ENCODE measurements at regions not wholly inside any gene's neighbourhood (a gene's known extent, or its start where the extent isn't known, plus 50 kb on each side); places are given as distances from the start of the nearest gene placed in this dataset.

DNA sequence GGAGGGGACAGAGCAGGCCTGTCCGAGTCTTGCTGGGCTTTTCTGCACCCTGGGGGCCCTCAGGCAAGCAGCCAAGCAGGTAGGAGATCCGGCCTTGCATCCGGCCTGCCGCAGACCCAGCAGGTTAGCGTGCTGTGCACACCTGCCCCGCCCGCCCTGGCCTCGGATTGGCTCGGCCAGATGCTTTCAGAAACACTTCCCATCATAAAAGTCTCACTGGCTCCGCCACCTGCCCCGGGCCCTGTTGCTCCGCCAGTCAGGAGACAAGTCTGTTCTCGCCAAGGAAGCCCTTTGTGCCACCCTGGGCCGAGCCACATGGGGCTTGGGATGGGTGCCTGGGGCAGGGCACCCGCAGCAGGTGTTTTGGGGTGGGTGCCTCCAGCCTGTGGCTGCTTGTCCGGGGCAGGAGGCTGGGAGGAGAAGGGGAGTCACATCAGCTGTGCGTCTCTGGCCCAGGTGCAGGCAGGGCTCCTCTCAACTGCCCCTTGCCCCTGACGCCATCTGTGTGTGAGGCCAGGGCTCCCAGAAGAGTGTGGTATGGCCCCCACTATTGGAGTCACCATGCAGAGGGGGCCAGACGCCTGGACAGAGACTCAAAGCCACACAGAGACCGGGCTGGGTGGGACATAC lies 228.2 kb upstream of the GSE1 start:
- DNase-seq = no peak

DNA sequence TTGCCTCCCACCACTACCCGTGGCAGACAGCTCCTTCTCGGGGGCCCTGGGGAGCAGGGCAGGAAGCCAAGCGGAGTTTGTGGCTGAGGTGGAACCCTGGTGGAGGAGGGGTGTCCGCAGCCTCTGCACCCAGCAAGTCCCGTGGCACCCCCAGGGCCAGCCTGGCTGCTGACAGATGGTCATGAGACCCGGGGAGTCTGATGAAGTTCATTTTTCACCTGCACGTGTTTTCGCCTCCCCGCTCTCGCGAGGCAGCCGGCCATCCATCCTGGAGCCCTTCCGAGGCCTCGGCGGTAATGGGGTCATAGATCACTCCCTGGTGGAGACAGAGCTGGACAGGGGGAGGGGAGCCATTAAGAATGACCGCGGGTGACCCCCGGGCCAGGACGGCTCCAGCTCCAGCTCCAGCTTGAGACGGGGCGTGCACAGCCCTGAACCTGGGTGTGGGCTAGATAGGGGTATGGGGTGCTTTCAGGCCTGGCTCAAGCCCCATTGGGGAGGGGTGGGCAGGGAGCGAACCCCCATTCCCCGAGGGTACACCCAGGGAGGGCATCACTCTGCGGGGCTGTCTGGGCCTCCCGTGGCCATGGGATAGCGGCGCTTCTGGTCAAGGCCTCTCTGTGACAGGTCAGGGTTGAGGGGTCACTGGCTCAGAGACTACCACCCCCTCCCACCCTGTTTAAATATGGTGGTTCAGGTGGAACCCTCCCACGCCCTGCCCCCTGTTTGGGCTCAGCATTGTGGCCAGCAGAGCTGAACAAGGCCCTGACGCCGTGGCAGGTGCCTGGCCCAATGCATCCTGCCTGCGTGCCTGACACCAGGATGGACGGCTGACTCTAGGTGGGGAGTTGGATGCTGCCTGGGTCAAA lies 227.4 kb upstream of the GSE1 start:
- no peak for DNase-seq

DNA sequence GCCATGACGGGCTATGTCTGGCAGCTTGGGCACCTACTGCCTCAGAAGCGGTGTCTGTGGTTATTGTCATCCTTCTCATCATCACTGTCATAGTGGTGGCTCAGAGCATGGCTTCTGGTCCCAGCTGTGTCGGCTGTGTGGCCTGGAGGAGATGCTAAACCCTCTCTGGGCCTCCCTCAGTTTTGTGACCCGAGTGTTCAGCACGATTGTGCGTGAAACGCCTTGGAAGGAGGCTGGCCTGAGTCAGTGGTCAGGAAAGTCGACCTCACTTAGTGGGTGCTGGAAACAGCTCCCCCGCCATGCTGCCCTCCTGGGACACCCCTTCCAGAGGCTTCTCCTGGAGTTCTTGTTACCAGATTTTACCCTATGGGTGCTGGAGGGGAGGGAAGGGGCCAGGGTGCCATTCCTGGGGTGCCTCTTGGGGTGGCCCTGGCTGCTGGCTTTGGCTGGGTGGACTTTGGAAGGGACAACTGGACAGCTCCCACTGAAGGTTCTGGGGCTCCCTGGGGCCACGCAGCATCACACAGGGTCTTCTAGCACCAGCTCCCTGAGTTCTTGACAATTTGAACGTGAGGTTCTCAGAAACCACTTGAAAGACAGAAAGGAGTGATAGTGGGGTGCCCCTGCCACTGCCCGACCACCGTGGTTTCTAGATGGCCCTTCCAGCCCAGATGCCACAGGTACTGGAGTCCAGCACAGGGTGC lies 226.5 kb upstream of the GSE1 start:
- no peak for DNase-seq

DNA sequence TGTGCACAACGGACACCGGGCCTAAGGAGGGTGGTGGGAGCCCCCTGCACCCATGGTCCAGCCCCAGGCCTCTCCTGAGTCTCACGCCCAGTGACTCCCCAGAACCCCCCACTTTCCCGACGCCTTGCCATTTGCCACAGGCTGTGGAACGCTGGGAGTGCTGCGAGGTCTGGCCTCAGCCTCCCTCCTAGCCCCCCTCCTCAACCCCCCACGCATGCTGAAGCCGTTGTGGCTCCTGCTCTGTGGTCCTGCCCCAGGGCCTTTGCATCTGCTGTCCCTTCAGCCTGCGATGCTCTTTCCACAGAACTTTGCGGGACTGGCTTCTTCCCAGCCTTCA lies 226.0 kb upstream of the GSE1 start:
- no peak for DNase-seq

DNA sequence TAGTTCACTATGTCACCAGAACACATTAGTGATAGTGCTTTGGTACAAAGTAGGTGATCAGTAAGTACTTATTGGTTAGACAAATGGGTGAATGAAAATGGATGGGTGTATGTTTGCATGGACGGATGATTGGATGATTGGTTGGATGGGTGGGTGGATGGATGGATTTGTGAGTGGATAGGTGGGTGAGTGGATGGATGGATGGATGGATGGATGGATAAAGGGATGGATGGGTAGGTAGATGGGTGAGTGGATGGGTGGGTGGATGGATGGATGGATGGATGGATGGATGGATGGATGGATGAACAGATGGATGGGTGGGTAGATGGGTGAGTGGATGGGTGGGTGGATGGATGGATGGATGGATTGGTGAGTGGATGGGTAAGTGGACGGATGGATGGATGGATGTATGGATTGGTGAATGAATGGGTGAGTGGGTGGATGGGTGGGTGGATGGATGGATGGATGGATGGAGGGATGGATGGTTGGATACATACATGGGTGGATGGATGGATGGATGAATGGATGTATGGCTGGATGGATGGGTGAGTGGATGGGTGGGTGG lies 225.3 kb upstream of the GSE1 start:
- DNase-seq = no peak

DNA sequence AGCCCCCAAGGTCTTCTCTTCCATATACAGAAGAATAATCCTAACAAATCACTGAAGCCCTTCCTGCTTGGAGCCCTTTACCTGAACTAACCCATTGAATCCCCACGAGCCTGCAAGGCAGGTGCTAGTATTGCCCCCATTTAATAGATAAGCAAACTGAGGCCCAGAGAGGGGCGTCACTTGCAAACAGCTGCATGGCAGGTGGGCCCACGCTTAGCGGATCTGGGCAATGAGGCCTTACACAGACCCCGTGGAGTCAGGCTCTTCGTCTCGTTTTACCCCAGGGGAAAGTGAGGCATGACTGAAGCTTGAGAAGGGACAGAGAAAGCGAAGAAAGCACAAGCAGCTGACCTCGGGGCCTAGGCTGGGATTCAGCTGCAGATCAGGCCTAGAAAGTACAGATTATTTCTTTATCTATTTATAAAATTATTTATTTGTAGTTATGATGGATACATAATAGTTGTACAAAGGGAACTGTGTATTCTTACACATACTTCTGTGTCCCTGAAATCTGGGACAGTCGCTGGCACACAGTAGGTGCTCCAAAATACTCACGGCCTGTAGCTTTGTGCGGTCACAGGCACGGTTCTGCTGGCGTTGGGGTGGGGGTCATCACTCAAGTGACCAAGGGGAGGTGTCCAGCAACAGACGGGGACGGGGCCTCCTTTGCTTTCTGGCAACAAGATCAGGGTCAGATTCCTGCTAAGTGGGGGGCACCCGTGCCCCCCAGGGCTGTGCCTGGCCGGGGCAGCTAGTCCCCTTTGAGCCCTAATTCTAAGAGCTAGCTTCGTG lies 223.2 kb upstream of the GSE1 start:
- DNase-seq = no peak

DNA sequence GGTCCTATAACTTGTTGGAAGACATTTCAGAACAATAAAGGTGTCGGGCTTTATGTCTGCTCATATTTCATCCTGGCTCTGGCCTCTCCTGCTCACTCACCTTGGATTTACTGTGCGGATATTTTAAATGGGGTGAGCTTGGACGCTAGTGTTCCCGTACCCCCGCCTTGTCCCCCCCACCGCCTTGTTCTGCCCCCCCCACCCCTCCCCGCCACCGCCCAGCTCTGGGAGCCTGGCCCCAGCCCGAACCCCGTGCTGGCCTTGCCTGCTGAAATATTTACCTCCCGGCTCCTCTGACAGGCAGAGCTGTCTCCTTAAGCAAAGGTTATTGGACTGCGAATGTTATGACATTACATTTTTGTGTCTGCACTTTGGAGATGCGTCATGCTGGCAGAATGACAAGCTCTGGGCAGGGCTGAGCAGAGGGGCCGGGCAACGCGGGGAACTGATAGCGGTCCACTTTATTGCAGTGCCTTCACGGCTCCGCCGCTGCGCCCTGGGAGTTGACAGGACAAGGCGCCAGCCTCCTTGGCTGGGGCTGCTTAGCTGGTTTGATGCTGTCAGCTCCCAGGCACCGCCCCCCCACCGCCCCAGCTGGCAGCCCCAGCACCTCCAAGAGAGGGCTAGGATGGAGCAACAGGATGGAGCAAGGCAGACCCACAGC lies 222.5 kb upstream of the GSE1 start:
- DNase-seq = no peak

DNA sequence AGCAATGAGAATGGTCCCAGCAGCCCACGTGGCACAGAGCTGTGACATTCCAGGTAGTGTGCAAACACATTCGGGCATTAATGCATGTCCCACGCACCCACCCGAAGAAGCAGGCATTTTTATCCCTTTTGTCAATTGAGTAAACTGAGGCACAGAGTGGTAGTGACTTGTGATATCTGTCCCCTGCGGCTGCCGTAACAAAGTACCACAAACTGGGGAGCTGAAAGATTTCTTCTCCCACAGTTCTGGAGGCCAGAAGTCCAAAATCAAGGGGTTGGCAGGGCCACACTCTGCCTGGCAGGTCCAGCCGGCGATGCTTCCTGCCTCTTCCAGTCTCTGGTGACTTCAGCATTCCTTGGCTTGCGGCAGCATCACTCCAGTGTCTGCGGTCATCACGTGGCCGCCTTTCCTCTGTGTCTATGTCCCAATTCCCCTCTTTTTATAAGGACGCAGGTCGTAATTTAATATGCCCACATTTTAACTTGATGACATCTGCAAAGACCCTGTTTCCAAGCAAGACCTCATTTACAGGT lies 221.9 kb upstream of the GSE1 start:
- no peak for DNase-seq

DNA sequence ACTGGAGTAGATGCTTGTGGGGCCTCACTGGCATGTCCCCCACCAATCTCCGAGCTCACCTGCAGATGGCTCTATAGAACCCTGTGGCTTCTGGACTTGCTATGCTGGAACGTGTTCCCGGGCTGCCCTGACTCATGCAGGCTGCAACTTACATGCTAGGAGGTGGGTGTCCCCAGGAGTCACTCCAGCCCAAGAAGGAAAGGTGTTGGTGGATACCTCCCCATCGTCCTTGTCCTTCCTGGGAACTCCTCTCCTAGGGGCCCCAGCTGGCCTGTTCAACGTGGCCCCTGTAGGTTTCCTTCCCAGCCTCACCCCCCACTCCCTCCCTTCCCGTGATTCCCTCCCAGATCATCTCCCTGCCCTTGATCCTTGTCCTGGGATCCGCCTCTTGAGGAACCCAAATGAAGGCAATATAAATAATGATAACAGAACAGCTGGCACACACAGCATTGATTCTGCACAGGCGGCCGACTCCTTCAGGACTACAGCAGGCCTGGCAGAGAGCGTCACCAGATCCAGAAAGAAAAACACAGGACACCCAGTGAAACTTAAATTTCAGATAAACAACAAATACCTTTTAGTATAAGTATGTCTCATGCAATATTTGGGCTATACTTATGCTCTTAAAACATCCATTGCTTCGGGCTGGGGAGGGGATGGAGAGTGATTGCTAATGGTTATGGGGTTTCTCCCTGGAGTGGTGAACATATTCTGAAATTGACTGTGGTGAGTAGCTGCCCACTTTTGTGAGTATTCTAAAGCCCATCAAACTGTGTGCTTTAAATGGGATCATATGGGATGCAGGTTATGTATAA lies 221.1 kb upstream of the GSE1 start:
- DNase-seq = no peak

DNA sequence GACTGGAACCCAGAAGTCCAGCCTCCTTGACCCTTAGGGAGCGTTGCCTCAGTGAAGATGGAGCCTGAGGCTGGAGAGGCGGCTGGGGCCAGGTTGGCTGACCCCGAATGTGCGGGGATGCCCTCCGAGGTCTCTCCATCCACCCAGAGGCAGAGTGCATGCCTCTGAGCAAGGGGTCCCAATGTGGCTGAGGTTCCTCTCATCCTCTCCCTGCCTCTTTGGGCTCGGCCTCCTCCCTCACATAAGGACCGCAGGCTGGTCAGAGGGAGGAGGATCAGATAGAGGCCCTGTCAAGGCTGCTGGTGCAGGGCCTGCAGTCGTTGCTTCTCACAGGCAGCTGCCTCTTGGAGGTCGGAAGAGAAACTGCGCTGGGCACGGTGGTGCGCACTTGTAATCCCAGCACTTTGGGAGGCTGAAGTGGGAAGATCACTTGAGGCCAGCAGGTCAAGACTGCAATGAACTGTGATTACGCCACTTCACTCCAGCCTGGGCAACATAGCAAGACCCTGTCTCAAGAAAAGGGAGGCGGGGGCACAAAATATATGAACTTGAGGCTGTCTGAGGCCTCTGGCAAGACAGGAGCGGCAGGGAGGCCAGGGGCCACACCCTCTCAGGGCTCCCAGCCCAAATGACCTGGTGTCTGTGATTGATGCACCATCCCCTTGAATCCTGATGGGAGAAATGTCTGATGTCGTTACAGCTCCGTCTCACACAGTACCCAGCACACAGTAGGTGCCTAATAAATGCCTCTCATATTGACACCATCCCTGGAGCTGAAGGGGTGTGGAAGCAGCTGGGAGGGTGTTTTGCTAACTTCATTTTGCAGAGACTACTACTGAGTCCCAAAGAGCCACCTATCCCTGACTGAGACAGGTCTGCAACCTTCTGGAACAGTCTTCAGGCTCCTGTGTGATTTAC lies 220.1 kb upstream of the GSE1 start:
- no peak for DNase-seq

DNA sequence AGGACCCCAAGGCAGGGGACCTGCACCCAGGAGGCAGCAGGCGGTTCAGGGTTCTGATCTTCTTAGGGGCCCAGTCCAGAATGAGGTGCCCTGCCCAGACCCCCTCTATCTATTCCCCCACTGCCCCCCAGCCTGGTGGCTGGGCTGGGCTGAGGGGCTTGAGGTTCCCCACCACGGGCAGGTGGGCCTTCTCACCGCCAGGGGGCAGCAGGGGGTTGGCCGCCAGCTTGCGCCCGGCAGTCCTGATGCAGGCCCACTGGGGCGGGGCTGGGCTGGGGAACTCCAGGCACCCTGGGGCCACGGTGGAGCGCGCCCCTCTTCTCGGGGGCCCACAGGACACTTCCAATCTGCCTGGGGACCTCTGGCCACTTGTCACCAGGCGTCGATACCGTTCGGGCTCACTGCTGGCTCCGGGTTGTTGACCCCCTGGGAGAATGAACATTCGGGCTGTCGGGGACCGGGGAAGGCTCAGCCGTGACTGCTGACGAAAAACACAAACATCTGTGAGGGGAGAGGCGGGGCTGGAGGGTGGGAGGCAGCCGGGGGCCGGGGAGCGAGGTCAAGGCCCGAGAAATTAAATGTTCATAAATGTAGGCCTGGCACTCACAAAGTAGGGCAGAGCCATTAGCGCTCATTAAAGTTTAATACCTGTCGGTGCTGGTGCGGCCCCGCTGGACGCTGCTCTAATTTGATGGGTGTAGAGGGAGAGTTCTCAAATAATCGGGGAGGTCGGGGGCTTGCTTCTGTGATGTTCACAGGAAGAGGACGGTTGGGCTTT lies 219.3 kb upstream of the GSE1 start:
- DNase-seq = no peak

DNA sequence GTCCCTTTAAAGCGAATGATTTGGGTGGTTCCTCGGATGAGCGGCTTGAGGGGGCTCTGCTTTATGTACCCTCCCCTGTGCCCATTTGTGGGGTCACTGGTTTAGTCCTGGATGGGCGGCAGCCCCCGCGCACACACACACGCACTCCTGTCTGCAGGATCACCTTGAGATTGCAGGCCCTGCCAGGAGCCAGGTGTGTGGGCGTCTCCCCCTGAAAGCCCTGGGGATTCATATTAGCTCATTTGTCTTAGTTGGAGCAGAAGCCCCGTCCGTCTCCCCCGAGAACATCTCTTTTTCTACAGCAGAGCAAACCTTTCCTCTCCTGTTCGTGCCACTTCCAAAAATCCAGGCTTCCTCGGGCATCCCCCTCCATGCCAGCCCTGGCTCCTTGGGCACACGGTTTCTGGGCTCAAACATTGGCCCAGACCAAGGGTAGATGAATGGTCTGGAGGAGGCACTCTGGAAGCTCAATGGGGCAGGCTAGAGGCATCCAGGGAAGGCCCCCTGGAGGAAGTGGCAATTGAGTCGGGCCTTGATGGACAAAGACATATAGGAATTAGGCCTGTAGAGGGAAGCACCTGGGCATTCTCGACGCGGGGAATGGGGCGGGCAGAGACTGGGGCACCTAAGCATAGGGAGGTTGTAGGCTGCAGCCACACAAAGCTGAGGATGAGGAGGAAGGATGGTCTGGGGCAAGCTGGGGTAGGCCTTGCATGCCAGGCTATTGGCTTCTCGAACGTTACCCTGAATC lies 218.5 kb upstream of the GSE1 start:
- DNase-seq = no peak

DNA sequence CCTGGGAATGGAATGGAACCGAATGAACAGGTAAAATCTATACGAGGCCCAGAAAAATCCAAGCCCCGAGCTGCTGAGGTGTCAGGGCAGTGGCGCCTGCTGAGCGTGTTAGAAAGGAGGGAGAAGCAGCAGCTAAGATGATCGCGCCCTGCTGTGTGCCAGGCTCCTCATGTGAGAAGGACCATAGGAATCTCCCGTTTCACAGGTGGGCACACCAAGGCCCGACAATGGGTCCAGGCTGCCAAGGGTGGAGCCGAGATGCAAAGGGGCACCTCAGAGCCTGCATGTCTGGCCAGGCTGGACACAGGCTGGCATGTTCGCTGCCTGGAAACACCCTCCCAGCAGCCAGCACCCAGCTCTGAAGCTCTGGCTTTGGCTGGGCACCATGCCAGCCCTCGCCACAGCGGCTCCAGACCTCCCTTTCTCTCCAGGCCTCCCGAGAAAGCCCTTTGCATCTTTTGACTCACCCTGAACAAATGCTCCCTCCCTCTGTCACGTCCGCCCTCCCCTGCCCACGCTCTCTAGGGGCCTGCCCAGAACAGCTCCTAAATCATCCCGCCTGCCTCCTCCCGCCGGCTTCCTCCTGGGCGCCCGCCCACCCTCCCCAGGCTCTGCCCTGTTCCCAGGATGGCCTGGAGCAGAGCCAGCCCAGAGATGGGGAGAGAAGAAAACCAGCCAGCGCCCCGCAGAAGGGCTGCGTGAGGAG lies 217.8 kb upstream of the GSE1 start:
- peak; percentile 39 for DNase-seq

DNA sequence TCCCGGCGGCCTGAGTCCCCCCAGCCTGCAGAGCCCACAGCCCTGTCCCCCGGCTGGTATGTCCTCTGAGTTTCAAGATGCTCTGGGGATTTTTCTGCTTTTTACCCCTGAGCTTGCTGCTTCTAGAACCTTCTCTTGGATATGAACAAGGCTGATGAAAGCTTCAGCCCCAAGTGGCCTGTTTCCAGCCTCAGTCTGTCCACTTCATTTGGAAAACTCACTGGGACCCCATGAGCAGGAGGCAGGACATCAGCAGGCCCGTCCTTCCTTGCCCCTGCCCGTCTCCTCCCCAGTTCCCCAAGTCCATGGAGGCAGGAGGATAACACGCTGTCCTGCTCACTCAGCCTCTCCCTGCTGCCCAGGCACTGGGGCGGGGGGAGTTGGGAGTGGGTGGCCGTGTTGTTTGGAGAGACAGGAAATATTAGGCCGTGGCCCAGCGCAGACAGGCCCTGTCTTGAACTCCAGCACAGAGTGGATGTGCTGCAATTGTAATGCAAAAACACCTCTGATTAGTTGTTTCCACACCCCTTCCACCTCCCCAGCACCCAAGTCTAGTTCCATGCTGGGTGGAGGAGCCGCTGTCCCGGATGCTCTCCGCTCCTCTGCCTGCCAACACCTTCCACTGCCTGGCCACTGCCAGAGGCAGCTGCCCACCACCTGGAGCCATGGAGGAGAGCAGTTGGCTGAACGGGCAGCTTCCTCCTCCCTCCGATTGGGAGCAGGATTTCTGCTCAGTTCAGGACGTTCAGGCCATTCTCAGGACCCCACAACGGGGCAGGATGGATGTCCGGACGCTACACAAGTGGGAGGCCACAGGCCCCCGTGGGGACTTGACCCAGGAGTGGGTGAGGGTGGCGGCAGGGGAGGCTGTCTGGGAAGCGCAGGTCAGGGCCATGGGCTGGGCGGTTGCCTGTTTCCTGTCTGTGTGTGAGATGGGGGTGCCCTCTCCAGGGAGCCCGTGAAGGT lies 216.9 kb upstream of the GSE1 start:
- DNase-seq = no peak

DNA sequence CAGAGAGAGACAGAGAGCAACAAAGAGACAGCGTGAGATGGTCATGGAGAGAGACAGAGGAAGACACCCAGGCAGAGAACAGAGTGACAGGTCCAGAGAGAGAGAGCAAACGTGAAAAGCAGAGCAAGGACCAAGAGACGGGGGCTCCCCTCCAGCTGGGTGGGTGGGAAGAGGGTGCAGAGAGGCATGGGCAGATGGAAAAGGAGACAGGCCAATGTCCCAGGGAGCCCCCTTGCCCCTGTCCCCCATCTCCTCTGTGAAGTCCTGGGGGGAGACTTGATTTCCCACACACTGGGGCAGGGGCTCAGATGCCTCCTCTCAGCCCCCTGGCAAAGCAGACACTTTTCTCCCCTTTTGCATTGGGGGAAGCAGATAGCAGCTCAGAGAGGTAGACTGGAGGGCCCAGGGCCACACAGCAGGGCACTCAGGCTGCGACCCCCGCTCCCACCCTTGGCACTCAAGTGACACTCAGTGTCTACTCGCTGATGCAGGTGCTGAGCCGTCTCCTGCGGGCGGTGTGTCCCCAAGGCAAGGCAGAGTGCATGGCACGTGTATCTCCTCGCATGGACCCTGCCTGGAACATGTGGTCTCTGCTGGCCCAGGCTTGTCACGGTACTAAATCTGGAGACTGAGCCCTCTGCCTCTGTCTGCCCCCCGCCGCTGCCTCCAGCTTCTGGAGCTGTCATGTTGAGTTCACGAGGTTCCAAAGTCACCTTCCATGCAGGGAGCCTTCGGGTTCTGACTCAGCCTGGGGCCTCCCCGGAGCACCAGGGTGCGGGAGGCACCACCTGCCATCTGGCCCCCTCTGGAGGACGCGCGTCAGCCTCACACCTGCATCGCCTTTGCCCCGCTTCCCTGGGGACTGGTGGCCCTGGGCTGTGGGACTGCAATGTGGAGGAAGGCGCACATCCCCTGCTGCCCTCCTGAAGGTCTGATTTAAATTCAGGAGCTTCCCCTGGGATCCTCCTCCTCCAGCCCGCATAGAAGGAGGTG lies 215.9 kb upstream of the GSE1 start:
- DNase-seq = no peak

All from GF-D8 (cell line).